ENCODE measurements at regions not wholly inside any gene's neighbourhood (a gene's known extent, or its start where the extent isn't known, plus 50 kb on each side); places are given as distances from the start of the nearest gene placed in this dataset.

- no peak for TF ChIP-seq TARDBP (IDR thresholded peaks at IDR 0.05)
- TF ChIP-seq FOXM1 (IDR thresholded peaks at IDR 0.05; ENCODE audit: borderline replicate concordance) = no peak
- no peak for TF ChIP-seq PKNOX1 (IDR thresholded peaks at IDR 0.05)
Observed at GRCh38 chr4:82084747-82085146, 289.0 kb downstream of the HNRNPD start.

Data from HEK293T (cell line).